EL (cell line): ENCODE measurements at regions not wholly inside any gene's neighbourhood (a gene's known extent, or its start where the extent isn't known, plus 50 kb on each side); places are given as distances from the start of the nearest gene placed in this dataset.

Experiments
- DNase-seq: peaks from one replicate; pipeline ENCODE4 v3.0.0-alpha.2; 2016

GRCh38 chr10:61184429-61184828, 240.4 kb upstream of the RHOBTB1 start:
- DNase-seq = no peak

GRCh38 chr10:61183967-61184366, 240.0 kb upstream of the RHOBTB1 start:
- DNase-seq = no peak

GRCh38 chr10:61181832-61182231, 237.8 kb upstream of the RHOBTB1 start:
- no peak for DNase-seq

DNA sequence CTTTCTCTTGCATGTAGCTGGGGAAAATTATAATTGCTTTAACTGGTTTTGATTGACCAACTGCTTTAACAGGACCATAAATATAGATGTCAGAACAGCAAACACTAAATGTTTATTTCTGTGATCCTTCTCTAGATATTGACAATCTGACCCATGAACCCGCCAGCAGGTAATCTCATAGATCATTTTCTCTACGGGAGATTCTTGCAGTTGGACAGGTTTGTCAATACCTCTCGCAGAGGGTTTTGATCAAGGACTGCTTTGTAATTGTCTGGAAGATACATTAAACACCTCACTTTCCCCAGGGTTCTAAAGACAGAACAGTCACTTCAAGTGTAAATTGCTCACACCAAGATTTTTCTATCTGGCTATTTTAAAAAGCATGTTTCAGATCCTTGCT, 235.8 kb upstream of the RHOBTB1 start:
- no peak for DNase-seq

- DNase-seq = no peak
These were observed 232.4 kb upstream of the RHOBTB1 start for GRCh38 chr10:61176424-61176823.

DNA sequence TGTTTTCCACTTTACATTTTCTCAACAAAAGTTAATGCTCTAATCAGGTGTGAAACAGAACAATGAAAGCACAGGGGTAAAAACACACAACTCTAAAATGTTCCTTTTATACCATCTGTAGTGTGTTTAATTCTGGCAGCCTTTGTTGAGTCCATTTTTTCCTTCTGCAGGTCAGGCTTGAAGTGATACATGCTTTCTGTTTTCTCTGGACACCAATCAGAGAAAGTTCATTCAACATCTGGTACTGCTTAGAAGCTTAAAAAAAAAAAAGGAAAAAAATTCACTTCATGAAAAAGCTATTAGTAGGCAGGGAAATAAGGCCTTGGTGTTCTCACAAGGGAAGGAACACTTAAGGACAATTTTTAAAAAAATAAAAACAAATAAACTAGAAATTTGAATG, 231.3 kb upstream of the RHOBTB1 start:
- DNase-seq = no peak

DNA sequence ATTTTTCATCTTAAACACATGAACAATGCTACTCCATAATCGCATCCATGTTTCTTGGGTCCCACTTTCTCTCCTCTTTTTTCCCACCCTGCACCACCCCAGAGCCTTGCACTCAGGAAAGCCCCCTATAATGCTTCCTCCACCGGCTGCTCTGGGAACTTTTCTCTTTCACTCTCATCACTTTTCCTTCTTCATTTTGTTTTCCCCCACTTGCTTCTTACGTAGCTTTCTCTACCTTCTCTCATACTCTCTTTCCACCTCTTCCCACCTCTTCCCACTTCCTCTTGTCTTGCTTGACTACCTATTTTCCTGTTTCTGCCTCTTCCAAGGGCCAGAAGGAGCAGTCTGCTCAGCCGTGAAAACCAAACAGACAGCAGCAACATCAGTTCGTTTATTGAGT, 229.5 kb upstream of the RHOBTB1 start:
- no peak for DNase-seq

DNA sequence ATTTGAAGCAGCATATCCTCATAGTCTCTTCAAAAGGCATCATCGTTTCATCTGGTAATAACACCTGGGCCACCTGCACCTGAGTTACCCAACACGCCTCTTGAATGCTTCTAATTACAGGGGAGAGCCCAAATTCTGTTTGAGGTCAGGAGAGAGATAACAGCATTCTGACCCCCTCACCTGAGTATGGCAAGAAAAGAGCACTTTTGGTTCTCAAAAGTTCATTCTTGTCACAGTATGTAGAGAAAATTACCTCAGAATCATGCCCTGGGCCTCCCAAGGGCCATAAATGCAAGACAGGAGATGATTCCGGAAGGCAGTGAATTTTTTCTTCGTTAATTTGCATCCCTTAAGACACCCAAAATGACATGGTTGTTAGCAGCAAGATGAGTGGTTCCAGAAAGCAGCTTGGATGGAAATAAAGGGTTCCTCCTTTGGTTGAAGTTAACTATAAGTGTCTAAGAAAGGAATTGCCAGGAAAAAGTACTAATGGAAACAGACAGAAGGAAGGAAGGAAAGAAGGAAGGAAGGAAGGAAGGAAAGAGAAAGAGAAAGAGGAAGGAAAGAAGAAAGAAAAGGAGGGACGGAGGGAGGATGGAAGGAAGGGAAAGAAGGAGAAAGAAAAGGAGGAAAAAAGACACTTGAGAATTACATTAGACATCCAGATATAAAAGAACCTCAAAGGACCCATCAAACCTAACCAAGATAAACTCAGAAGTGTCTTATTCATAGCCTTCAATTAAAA, 228.4 kb upstream of the RHOBTB1 start:
- DNase-seq = no peak

GRCh38 chr10:61170594-61170993, 226.6 kb upstream of the RHOBTB1 start:
- no peak for DNase-seq

GRCh38 chr10:61169294-61169693, 225.3 kb upstream of the RHOBTB1 start:
- no peak for DNase-seq

GRCh38 chr10:61166489-61166888, 222.5 kb upstream of the RHOBTB1 start:
- no peak for DNase-seq

DNA sequence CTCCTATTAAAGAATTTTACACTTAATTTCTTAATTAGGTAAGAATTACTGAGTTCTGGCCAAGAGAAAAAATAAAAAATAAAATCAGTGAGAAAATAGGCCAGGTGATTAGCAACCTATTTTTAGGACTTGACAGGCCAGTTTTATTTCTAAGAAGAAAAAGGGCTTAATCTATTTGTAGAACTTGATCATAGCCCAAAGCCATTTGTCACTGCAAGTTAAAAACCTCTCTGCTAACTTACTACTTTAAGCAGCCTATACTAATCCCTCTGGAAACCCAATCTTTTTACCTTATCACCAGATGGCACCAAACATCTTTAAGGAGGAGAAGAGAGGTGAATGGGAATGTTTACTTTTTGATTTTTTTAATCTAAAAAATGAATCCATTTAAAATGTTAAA, 222.1 kb upstream of the RHOBTB1 start:
- no peak for DNase-seq

- peak; percentile 8 for DNase-seq
These were observed 220.6 kb upstream of the RHOBTB1 start for GRCh38 chr10:61164458-61165160.

- DNase-seq = no peak
These were observed 219.4 kb upstream of the RHOBTB1 start for GRCh38 chr10:61163403-61163802.

DNA sequence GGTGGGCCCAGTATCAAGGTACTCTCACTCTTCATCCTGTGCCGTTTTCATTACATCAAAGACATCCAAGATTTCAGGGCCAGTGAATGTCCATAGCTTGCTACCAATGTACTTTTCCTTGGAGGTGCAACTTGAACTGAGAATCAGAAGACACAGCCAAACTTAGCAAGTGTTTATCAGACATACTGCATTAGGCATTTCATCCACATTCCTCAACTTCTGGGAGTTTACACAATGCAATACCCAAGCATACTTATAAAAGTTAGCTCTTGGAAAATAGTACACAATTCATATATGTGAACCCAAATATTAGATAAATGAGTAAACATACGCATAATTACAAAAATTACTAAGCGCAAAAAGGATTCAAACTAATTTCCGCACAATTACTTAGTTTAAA, 216.3 kb upstream of the RHOBTB1 start:
- no peak for DNase-seq

GRCh38 chr10:61159253-61159652, 215.3 kb upstream of the RHOBTB1 start:
- peak; percentile 49 for DNase-seq

DNA sequence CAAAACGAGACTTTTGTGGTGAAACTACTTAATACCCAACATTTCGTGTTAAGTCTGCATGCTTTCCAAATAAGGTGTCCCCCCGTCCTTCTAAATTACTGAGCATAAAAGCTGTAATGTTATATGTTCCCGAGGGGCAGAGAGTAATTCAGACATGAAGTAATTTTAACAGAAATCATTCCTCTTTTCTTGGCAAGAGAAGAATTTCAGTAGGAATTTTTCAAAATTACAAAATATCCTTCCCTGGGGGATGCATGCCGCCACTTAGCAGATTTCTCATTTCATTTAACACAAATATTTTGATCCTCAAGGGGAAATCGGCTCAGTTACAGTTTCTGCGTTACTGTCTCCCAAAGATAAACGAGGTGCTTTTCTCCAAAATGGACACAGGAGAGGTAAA, 213.2 kb upstream of the RHOBTB1 start:
- no peak for DNase-seq

GRCh38 chr10:61153771-61154170, 209.8 kb upstream of the RHOBTB1 start:
- no peak for DNase-seq

GRCh38 chr10:61151059-61151458, 207.1 kb upstream of the RHOBTB1 start:
- no peak for DNase-seq

DNA sequence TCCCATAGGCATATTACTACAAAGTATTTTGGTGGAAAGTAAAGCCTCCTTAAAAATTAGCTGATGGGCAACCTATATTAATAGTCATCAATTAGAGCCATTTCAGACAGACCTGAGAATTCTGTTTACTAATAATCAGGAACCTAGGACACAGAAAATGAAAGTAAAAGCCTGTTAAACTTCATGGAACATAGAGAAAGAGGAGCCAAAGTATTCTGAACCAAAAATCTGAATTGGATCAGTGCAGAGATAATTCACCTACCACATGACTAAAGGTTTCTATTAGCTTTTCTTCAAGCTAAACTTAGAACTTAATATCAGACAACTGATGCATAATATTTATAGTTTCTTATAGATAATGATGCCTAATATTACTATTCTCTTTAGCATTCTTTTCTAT, 204.5 kb upstream of the RHOBTB1 start:
- no peak for DNase-seq

DNA sequence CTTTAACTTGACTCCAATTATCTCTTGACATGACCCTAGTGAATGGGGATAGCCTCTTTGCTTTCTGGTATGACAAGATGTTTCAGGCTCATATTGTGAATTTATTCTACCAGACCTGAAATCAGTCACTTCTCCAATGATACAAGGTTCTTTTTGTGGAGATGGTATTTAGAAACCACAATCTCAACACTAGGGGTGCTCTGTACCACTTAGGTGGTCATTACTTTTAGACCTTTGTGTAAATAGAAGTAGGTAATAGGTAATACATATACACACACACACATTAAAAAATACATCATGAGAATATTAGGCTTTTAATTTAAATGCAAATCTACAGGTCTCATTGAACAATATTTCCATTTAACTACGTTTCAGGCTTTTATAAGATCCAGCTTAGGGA, 199.0 kb upstream of the RHOBTB1 start:
- no peak for DNase-seq

DNA sequence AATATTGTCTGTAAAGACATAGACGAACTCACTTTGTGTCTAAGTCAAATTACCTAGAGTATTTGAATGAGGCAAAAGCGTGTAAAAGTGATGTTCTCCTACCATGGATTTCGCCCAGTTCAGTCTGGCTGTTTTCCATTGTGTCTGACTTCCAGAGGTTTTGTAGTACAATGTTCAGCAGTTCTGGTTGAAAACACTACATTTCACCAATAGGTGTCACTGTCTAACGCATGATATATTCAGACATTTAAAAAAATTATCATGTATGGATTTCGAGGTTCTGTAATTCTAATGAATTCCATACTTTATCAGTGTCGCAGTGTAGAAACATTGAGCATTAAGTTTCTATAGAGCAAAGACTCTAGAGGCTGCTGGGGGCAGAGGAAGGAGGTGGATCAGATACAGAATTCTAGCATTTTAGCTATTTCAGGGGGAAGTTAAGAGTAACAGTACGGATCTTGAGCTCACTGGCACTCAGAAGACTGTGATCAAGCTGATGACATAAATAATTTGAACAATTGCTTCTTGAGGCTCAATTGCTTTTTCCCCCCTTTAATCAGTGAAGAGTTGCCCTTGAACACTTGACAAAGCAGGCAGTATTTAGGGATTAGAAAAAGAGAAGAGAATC, 196.9 kb upstream of the RHOBTB1 start:
- DNase-seq = peak; percentile 65

GRCh38 chr10:61139592-61139953, 195.6 kb upstream of the RHOBTB1 start:
- no peak for DNase-seq
